ENCODE measurements at regions not wholly inside any gene's neighbourhood (a gene's known extent, or its start where the extent isn't known, plus 50 kb on each side); places are given as distances from the start of the nearest gene placed in this dataset.
A peak's percentile ranks its signal among the peaks of the same experiment; 100 is the strongest.

DNA sequence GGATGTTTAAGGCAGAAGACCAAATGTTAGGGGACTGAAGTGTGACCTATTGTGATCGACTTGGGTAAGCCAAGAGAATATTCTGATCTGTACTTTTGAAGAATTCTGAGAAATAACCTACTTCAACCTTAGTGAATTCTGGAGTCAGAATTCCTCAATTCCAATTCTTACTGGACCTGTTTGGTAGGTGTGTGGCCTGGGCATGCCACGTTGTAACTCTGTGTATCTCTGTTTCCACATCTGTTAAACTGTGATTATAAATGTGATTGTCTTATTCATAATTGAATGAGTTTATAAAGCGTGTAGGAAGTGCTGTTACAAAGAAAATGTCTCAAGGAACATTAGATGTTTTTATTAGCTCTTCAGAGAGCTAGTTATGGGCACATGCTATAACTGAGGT lies 64.5 kb downstream of the TUSC1 start:
- no peaks in the 10 kb centered on the region for H3K36me3 ChIP-seq (ENCODE audit: control insufficient read depth, insufficient read depth, low read length)
- H3K4me3 ChIP-seq (ENCODE audit: extremely low read depth, insufficient read depth, low read length, poor library complexity, severe bottlenecking): no peak overlapping the region
- WGBS, 2 experiments (ENCODE audit: insufficient coverage in 2 of 2): 82 to 100% methylated on average over 1 to 2 of the region's 3 CpGs
- H3K9me3 ChIP-seq (ENCODE audit: control insufficient read depth, low read length): no peaks in the 10 kb centered on the region
- H3K27ac ChIP-seq (ENCODE audit: low read depth, low read length, severe bottlenecking): no peak overlapping the region
- no peaks in the 10 kb centered on the region for H3K4me1 ChIP-seq (ENCODE audit: control insufficient read depth, insufficient read depth, low read length, poor library complexity, severe bottlenecking)

GRCh38 chr9:25603106-25603505 lies 75.1 kb downstream of the TUSC1 start:
- Histone ChIP-seq H3K9me3 (ENCODE audit: control insufficient read depth, low read length) (no peaks in the 10 kb centered on the region), H3K4me1 (ENCODE audit: control insufficient read depth, insufficient read depth, low read length, poor library complexity, severe bottlenecking) (no peaks in the 10 kb centered on the region), H3K4me3 (ENCODE audit: extremely low read depth, insufficient read depth, low read length, poor library complexity, severe bottlenecking) (no peak overlapping the region), H3K27ac (ENCODE audit: low read depth, low read length, severe bottlenecking) (no peak overlapping the region), H3K36me3 (ENCODE audit: control insufficient read depth, insufficient read depth, low read length) (no peaks in the 10 kb centered on the region)

GRCh38 chr9:25602400-25603044 lies 75.7 kb downstream of the TUSC1 start:
- Histone ChIP-seq H3K4me1 (ENCODE audit: control insufficient read depth, insufficient read depth, low read length, poor library complexity, severe bottlenecking) (no peaks in the 10 kb centered on the region), H3K36me3 (ENCODE audit: control insufficient read depth, insufficient read depth, low read length) (no peaks in the 10 kb centered on the region), H3K27ac (ENCODE audit: low read depth, low read length, severe bottlenecking) (peak overlapping the region; percentile 0), H3K9me3 (ENCODE audit: control insufficient read depth, low read length) (no peaks in the 10 kb centered on the region), H3K4me3 (ENCODE audit: extremely low read depth, insufficient read depth, low read length, poor library complexity, severe bottlenecking) (no peak overlapping the region)
- WGBS, 2 experiments (ENCODE audit: insufficient coverage in 2 of 2): 90% methylated on average over 2 of the region's 6 CpGs; no CpG with 5 or more reads in 1 of the 2 experiments

DNA sequence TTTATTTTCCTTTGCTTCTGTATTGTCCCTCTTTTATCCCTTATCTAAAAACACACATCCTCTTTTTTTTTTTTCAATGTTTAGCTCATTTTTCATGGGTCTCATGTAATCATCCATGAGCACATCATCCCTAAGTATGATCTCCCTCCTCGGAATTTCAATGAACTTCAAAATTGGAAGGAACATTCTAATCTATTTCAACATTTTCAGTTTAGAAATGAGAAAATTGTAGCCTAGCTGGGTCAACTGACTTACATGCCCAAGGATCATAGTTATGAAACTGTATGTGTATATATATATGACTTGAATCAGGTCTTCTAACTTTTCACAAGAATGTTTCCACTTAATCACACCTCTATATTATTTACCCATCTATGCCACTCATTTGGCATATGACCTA lies 77.7 kb downstream of the TUSC1 start:
- H3K9me3 ChIP-seq (ENCODE audit: control insufficient read depth, low read length): peaks cover 5% of the 10 kb centered on the region
- no peak overlapping the region for H3K4me3 ChIP-seq (ENCODE audit: extremely low read depth, insufficient read depth, low read length, poor library complexity, severe bottlenecking)
- H3K36me3 ChIP-seq (ENCODE audit: control insufficient read depth, insufficient read depth, low read length): no peaks in the 10 kb centered on the region
- no peak overlapping the region for H3K27ac ChIP-seq (ENCODE audit: low read depth, low read length, severe bottlenecking)
- H3K4me1 ChIP-seq (ENCODE audit: control insufficient read depth, insufficient read depth, low read length, poor library complexity, severe bottlenecking): no peaks in the 10 kb centered on the region
- WGBS, 2 experiments (ENCODE audit: insufficient coverage in 2 of 2): no CpG with 5 or more reads among the region's 1 CpG

GRCh38 chr9:25584611-25585010 lies 93.6 kb downstream of the TUSC1 start:
- Histone ChIP-seq H3K4me1 (ENCODE audit: control insufficient read depth, insufficient read depth, low read length, poor library complexity, severe bottlenecking) (no peaks in the 10 kb centered on the region), H3K27ac (ENCODE audit: low read depth, low read length, severe bottlenecking) (no peak overlapping the region), H3K36me3 (ENCODE audit: control insufficient read depth, insufficient read depth, low read length) (no peaks in the 10 kb centered on the region), H3K4me3 (ENCODE audit: extremely low read depth, insufficient read depth, low read length, poor library complexity, severe bottlenecking) (no peak overlapping the region), H3K9me3 (ENCODE audit: control insufficient read depth, low read length) (no peaks in the 10 kb centered on the region)
- 78 to 80% methylated on average over 1 to 2 of the region's 2 CpGs for WGBS, 2 experiments (ENCODE audit: insufficient coverage in 2 of 2)

DNA sequence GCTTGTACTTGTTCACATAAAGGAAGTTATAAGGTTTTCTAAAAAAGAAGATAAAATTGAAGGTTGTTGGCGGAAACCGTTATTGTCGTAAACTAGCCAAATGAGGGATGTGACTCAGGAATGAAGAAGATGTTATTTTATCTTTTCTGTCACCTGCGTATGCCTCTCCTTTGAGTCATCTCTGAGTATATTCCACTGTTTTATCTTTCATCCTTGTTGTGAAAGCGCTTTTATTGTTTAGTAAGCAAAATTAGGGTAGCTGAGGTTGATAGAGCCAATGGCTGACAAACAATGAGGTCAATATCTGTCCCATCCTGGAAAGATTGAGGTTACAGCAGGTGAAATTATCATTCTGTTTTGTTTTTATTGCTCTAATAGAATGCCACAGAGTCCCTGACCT lies 105.0 kb downstream of the TUSC1 start:
- 95 to 97% methylated on average over 4 of the region's 5 CpGs for WGBS, 2 experiments (ENCODE audit: insufficient coverage in 2 of 2)
- Histone ChIP-seq H3K27ac (ENCODE audit: low read depth, low read length, severe bottlenecking) (no peak overlapping the region), H3K4me3 (ENCODE audit: extremely low read depth, insufficient read depth, low read length, poor library complexity, severe bottlenecking) (no peak overlapping the region), H3K36me3 (ENCODE audit: control insufficient read depth, insufficient read depth, low read length) (no peaks in the 10 kb centered on the region), H3K9me3 (ENCODE audit: control insufficient read depth, low read length) (no peaks in the 10 kb centered on the region), H3K4me1 (ENCODE audit: control insufficient read depth, insufficient read depth, low read length, poor library complexity, severe bottlenecking) (no peaks in the 10 kb centered on the region)

DNA sequence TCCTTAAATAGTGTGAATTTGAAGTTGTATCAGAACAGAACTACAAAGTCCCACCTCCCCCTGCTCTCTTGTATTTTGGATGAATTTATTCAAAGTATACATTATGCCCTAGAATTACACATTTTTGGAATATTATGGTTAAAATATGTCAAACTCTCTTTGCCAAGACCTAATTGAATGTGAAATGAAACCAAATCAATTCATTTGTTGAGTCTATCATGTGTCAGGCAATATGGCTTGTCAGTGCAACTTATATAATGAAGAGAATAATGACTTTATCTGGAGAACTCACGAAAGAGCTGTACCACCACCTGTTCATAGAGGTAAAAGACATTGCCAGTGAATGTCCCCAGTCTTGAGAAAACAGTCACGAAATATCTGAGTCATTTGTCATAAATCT lies 106.8 kb downstream of the TUSC1 start:
- Histone ChIP-seq H3K9me3 (ENCODE audit: control insufficient read depth, low read length) (no peaks in the 10 kb centered on the region), H3K4me3 (ENCODE audit: extremely low read depth, insufficient read depth, low read length, poor library complexity, severe bottlenecking) (no peak overlapping the region), H3K27ac (ENCODE audit: low read depth, low read length, severe bottlenecking) (no peak overlapping the region), H3K4me1 (ENCODE audit: control insufficient read depth, insufficient read depth, low read length, poor library complexity, severe bottlenecking) (no peaks in the 10 kb centered on the region), H3K36me3 (ENCODE audit: control insufficient read depth, insufficient read depth, low read length) (no peaks in the 10 kb centered on the region)
- 100% methylated on average over 1 of the region's 2 CpGs for WGBS, 2 experiments (ENCODE audit: insufficient coverage in 2 of 2)

GRCh38 chr9:25570802-25571201 lies 107.4 kb downstream of the TUSC1 start:
- H3K4me3 ChIP-seq (ENCODE audit: extremely low read depth, insufficient read depth, low read length, poor library complexity, severe bottlenecking): no peak overlapping the region
- WGBS, 2 experiments (ENCODE audit: insufficient coverage in 2 of 2): 73 to 92% methylated on average over 3 of the region's 6 CpGs
- no peaks in the 10 kb centered on the region for H3K9me3 ChIP-seq (ENCODE audit: control insufficient read depth, low read length)
- no peak overlapping the region for H3K27ac ChIP-seq (ENCODE audit: low read depth, low read length, severe bottlenecking)
- H3K36me3 ChIP-seq (ENCODE audit: control insufficient read depth, insufficient read depth, low read length): no peaks in the 10 kb centered on the region
- H3K4me1 ChIP-seq (ENCODE audit: control insufficient read depth, insufficient read depth, low read length, poor library complexity, severe bottlenecking): no peaks in the 10 kb centered on the region

DNA sequence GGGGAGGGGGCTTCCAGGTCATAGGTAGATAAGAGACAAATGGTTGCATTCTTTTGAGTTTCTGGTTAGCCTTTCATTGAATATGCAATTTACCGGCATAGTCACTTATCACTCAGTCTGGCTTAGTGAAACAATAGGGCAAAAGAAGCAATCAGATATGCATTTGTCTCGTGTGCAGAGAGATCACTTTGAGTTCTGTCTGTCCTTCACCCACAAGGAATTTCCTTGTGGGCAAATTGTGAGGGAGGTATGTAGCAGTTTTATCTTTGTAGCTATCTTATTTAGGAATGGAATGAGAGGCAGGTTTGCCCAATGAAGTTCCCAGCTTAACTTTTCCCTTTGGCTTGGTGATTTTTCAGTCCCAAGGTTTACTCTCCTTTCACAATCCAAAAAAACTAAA lies 116.1 kb downstream of the TUSC1 start:
- Histone ChIP-seq H3K4me1 (ENCODE audit: control insufficient read depth, insufficient read depth, low read length, poor library complexity, severe bottlenecking) (no peaks in the 10 kb centered on the region), H3K4me3 (ENCODE audit: extremely low read depth, insufficient read depth, low read length, poor library complexity, severe bottlenecking) (no peak overlapping the region), H3K9me3 (ENCODE audit: control insufficient read depth, low read length) (no peaks in the 10 kb centered on the region), H3K27ac (ENCODE audit: low read depth, low read length, severe bottlenecking) (no peak overlapping the region), H3K36me3 (ENCODE audit: control insufficient read depth, insufficient read depth, low read length) (no peaks in the 10 kb centered on the region)
- 83 to 86% methylated on average over 1 to 2 of the region's 2 CpGs for WGBS, 2 experiments (ENCODE audit: insufficient coverage in 2 of 2)

DNA sequence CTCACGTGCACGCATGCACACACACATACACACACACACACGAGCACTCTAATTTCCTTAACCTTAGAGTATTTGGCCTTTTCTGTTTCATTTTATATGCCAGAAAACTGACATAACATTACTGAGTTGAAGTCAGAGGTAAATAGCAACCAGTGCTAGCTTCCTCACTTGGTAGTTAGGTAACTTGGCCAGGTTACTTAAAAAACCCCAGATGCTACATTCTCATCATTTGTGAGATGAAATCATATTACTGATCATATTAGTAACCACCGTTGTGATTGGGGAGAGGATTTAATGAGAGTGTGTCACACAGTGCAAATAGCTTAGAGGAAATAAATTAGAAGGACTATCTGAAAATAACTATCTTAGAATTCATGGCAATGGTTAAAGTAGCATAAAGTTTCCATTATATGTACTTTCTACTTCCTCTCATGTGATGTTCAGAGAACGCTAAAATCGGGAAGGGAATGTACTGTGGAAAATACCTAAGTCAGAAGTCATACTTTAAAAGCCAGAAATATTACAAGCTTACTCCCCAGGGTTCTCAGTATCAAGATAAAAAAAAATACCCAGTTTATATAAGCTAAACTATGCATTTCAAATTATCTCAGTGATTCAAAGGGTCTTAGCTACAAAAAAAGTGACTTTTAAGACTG lies 120.5 kb downstream of the TUSC1 start:
- H3K4me1 ChIP-seq (ENCODE audit: control insufficient read depth, insufficient read depth, low read length, poor library complexity, severe bottlenecking): no peaks in the 10 kb centered on the region
- H3K36me3 ChIP-seq (ENCODE audit: control insufficient read depth, insufficient read depth, low read length): no peaks in the 10 kb centered on the region
- 100% methylated on average over 2 of the region's 6 CpGs; no CpG with 5 or more reads in 1 of the 2 experiments for WGBS, 2 experiments (ENCODE audit: insufficient coverage in 2 of 2)
- no peaks in the 10 kb centered on the region for H3K9me3 ChIP-seq (ENCODE audit: control insufficient read depth, low read length)
- no peak overlapping the region for H3K27ac ChIP-seq (ENCODE audit: low read depth, low read length, severe bottlenecking)
- H3K4me3 ChIP-seq (ENCODE audit: extremely low read depth, insufficient read depth, low read length, poor library complexity, severe bottlenecking): no peak overlapping the region

DNA sequence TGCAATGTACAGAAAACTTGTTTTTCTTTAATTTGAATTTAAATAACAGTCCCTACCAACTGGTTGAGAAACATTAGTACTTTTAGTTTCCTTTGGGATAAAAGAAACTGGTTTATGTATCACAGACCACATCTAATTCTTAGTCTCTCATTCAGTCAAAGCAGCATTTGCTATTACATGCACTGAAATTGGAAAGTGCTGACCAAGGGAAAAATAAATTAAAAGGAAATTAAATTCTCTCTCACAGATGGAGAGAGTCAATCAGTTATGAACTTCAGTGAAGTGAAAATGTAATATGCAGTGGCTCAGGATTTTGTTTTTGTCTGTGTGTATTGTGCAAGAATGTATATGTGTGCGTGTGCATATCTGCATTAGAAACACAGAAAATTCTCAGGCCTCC lies 121.7 kb downstream of the TUSC1 start:
- H3K27ac ChIP-seq (ENCODE audit: low read depth, low read length, severe bottlenecking): no peak overlapping the region
- no peaks in the 10 kb centered on the region for H3K4me1 ChIP-seq (ENCODE audit: control insufficient read depth, insufficient read depth, low read length, poor library complexity, severe bottlenecking)
- WGBS, 2 experiments (ENCODE audit: insufficient coverage in 2 of 2): 90% methylated on average over 1 of the region's 1 CpG; no CpG with 5 or more reads in 1 of the 2 experiments
- H3K4me3 ChIP-seq (ENCODE audit: extremely low read depth, insufficient read depth, low read length, poor library complexity, severe bottlenecking): no peak overlapping the region
- H3K9me3 ChIP-seq (ENCODE audit: control insufficient read depth, low read length): no peaks in the 10 kb centered on the region
- no peaks in the 10 kb centered on the region for H3K36me3 ChIP-seq (ENCODE audit: control insufficient read depth, insufficient read depth, low read length)
